Stomach (tissue), 8 donors: ENCODE measurements at regions not wholly inside any gene's neighbourhood (a gene's known extent, or its start where the extent isn't known, plus 50 kb on each side); places are given as distances from the start of the nearest gene placed in this dataset.
A peak's percentile ranks its signal among the peaks of the same experiment; 100 is the strongest.

ENCODE experiments used
- DNase-seq, 2 donors: peaks; one replicate each; pipeline versions ENCODE4 v3.0.0 to v3.0.0-alpha.2; 2013 to 2019
- H3K27ac ChIP-seq, 5 donors: fragments of 200-600 bp in 4 of 5; sonication (generic) in 4 of 5; one replicate each; pipeline ENCODE4 v1.5.1; 2013 to 2019; ENCODE audit warnings: mild to moderate bottlenecking in 1 of 5, moderate library complexity in 1 of 5
- H3K27me3 ChIP-seq, 3 donors: fragments of 200-600 bp; sonication (generic); one replicate each; pipeline ENCODE4 v1.5.1; 2017 to 2019; ENCODE audit warnings: mixed run types in 1 of 3
- H3K36me3 ChIP-seq, 4 donors: fragments of 200-600 bp; sonication (generic); 1 replicate in 3 of 4; 2 replicates in 1 of 4; pipeline ENCODE4 v1.5.1; 2016 to 2019
- H3K4me1 ChIP-seq, 4 donors: fragments of 200-600 bp; sonication (generic); one replicate each; pipeline ENCODE4 v1.5.1; 2016 to 2019
- H3K4me3 ChIP-seq, 4 donors: fragments of 200-600 bp; sonication (generic) in 3 of 4; one replicate each; pipeline ENCODE4 v1.5.1; 2016 to 2019; ENCODE audit warnings: mild to moderate bottlenecking in 1 of 4
- H3K9me3 ChIP-seq, 4 donors: fragments of 200-600 bp; sonication (generic); one replicate each; pipeline ENCODE4 v1.5.1; 2016 to 2019
- EP300 ChIP-seq: sonication (generic); formaldehyde crosslinking; IDR thresholded peaks from one replicate; pipeline ENCODE4 v1.6.1; 2017; ENCODE audit warnings: antibody characterized with exemption
- POLR2A ChIP-seq, 4 donors: fragments of 450-650 bp; IDR thresholded peaks; one replicate each; pipeline ENCODE4 v1.6.1; 2016; ENCODE audit warnings: antibody characterized with exemption in 4 of 4, control low read depth in 2 of 4, mild to moderate bottlenecking in 1 of 4, moderate library complexity in 1 of 4
- POLR2AphosphoS5 ChIP-seq, 3 donors: sonication (generic); formaldehyde crosslinking; IDR thresholded peaks; one replicate each; pipeline ENCODE4 v1.6.1; 2016; ENCODE audit warnings: antibody characterized with exemption in 3 of 3
- WGBS, 5 donors: extraction: QIAGEN DNeasy Blood & Tissue Kit in 3 of 5; methylation state at CpG; one replicate each; pipeline versions ENCODE4 v1.1.5 to v1.1.7; 2013 to 2018; 5-methylcytosine and 5-hydroxymethylcytosine counted together
- intact Hi-C: fragments of 100-400 bp; cut with DNase I; formaldehyde crosslinking; loops from one replicate; pipeline ENCODE4 v1.15.1; 2023; ENCODE audit warnings: low total_unique reads
- TF ChIP-seq, protein P1 (sequence below), 7 experiments: fragments of 450-650 bp in 4 of 7; fragments of 200-600 bp in 3 of 7; sonication (generic) in 3 of 7; IDR thresholded peaks; one replicate each; pipeline ENCODE4 v1.5.1; 2016 to 2019; ENCODE audit warnings: antibody characterized with exemption in 7 of 7, control low read depth in 2 of 7, mild to moderate bottlenecking in 1 of 7
- donor health status: healthy with polysubstance abuse.
- donor health status: Bipolar disorder and iron deficiency.
- donor health status: healthy.

DNA sequence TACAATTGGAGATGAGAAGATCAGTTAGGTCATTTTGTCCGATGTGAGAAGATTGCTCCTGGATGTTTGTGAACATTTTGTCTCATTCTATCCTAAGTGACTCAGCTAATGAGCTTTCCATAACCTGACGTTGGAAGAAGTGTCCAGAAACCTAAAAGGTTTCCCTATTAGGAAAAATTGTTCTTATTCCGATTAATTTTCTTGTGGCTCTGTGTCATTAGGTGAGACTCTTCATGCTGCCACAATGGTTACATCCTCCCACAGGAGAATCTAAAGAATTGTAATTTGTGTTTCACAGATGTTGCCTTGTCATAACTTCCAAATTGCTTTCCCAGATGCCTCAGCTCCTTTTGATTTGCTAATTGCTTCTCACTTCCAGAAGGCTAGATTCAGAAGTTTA lies 261.0 kb upstream of the APCDD1 start:
- peaks cover 10 to 21% (median 14%) of the 10 kb centered on the region in 4 donors for H3K4me1 ChIP-seq
- TF ChIP-seq, protein P1, sequence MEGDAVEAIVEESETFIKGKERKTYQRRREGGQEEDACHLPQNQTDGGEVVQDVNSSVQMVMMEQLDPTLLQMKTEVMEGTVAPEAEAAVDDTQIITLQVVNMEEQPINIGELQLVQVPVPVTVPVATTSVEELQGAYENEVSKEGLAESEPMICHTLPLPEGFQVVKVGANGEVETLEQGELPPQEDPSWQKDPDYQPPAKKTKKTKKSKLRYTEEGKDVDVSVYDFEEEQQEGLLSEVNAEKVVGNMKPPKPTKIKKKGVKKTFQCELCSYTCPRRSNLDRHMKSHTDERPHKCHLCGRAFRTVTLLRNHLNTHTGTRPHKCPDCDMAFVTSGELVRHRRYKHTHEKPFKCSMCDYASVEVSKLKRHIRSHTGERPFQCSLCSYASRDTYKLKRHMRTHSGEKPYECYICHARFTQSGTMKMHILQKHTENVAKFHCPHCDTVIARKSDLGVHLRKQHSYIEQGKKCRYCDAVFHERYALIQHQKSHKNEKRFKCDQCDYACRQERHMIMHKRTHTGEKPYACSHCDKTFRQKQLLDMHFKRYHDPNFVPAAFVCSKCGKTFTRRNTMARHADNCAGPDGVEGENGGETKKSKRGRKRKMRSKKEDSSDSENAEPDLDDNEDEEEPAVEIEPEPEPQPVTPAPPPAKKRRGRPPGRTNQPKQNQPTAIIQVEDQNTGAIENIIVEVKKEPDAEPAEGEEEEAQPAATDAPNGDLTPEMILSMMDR (IDR thresholded peaks at IDR 0.05), result no peak
- 84 to 90% (median 89%) methylated on average over 3 of the region's 3 CpGs for WGBS, 5 donors

DNA sequence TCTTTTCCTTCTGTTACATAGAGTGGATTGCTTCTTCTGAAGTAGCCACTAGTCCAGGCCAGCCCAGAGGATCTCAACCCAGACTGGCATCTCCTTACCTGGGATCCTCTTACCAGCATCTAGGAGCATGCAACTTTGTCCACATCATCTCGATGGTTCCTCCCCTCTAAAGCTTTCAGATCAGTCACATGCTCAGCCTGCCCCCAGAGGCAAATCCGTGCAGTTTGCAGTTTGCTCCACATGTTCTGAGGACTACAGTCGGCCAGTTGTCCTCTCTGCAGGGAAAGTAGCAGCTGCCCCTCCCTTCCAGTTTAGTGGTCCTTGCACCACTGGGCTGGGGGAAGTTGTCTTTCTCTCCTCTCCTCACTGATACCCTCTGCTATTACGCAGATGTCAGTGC lies 259.8 kb upstream of the APCDD1 start:
- DNase-seq, result peak in 1 of 2 donors; percentile 33
- Histone ChIP-seq H3K27ac (no peak overlapping the region), H3K36me3 (no peaks in the 10 kb centered on the region), H3K4me3 (no peak overlapping the region), H3K27me3 (no peaks in the 10 kb centered on the region), H3K4me1 (peaks cover 0 to 11% (median 4%) of the 10 kb centered on the region in 4 donors), H3K9me3 (no peaks in the 10 kb centered on the region)
- intact Hi-C loops, result no loop called here
- TF ChIP-seq, protein P1 (IDR thresholded peaks at IDR 0.05), result no peak
- TF ChIP-seq POLR2A (IDR thresholded peaks at IDR 0.05) (no peak), EP300 (no peak), POLR2AphosphoS5 (IDR thresholded peaks at IDR 0.05) (no peak)
- whole genome bisulfite sequencing, 5 donors, result 50 to 62% (median 54%) methylated on average over 4 of the region's 4 CpGs

More for the DNA sequence above, 261.0 kb upstream of the APCDD1 start:
- no peak overlapping the region for H3K27ac ChIP-seq
- no peak for DNase-seq
- H3K4me3 ChIP-seq, result no peak overlapping the region
- no peaks in the 10 kb centered on the region for H3K9me3 ChIP-seq
- intact Hi-C loops, result no loop called here
- no peaks in the 10 kb centered on the region for H3K36me3 ChIP-seq
- no peaks in the 10 kb centered on the region for H3K27me3 ChIP-seq

DNA sequence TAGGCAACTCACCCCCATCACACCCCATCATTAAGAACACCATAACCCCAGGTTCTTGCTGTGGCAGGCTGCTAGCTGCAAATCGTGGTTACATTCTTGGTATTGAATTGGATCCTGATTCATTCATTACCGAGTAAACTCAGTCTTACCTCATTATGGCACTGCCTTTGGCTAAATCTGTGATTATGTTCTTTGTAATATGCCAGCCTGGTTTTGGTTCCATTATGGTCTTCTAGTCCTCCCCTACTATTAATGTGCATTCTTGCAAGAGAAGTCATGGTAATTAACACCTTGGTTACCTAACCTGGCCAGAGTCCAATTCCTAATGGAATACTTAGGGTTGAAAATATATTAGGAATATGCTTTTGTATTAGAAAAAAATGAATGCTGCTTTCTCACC lies 258.9 kb upstream of the APCDD1 start:
- TF ChIP-seq POLR2A (IDR thresholded peaks at IDR 0.05) (no peak), EP300 (no peak), POLR2AphosphoS5 (IDR thresholded peaks at IDR 0.05) (no peak)
- TF ChIP-seq, protein P1 (IDR thresholded peaks at IDR 0.05), result no peak
- Histone ChIP-seq H3K27me3 (no peaks in the 10 kb centered on the region), H3K27ac (no peak overlapping the region), H3K9me3 (no peaks in the 10 kb centered on the region), H3K4me1 (peaks cover 0 to 8% (median 0%) of the 10 kb centered on the region in 4 donors), H3K36me3 (no peaks in the 10 kb centered on the region), H3K4me3 (no peak overlapping the region)
- DNase-seq, result no peak
- WGBS, 5 donors, result 76 to 85% (median 82%) methylated on average over 2 of the region's 2 CpGs
- intact Hi-C loops, result no loop called here

- Histone ChIP-seq H3K36me3 (no peaks in the 10 kb centered on the region), H3K4me1 (peaks cover 0 to 8% (median 0%) of the 10 kb centered on the region in 4 donors), H3K27me3 (no peaks in the 10 kb centered on the region), H3K4me3 (no peak overlapping the region), H3K27ac (no peak overlapping the region), H3K9me3 (no peaks in the 10 kb centered on the region)
- intact Hi-C loops, result no loop called here
- peak in 1 of 2 donors; percentile 48 for DNase-seq
- 44 to 62% (median 54%) methylated on average over 12 of the region's 12 CpGs for WGBS, 5 donors
- TF ChIP-seq, protein P1 (IDR thresholded peaks at IDR 0.05), result no peak
- TF ChIP-seq POLR2A (IDR thresholded peaks at IDR 0.05) (no peak), EP300 (no peak), POLR2AphosphoS5 (IDR thresholded peaks at IDR 0.05) (no peak)
These were observed 257.3 kb upstream of the APCDD1 start for GRCh38 chr18:10197097-10197496.
